GM04504 (cell line): ENCODE measurements at regions not wholly inside any gene's neighbourhood (a gene's known extent, or its start where the extent isn't known, plus 50 kb on each side); places are given as distances from the start of the nearest gene placed in this dataset.

Experiments used
- DNase-seq: peaks from one replicate; pipeline ENCODE4 v3.0.0-alpha.2; 2012; ENCODE audit warnings: low read depth

GRCh38 chr6:119647309-119647708 lies 297.7 kb upstream of the MAN1A1 start:
- peak; percentile 17 for DNase-seq

GRCh38 chr6:119643876-119644275 lies 294.3 kb upstream of the MAN1A1 start:
- DNase-seq, result no peak

- no peak for DNase-seq
These were observed 288.2 kb upstream of the MAN1A1 start for GRCh38 chr6:119637768-119638167.

- no peak for DNase-seq
These were observed 286.5 kb upstream of the MAN1A1 start for GRCh38 chr6:119636060-119636459.

GRCh38 chr6:119633461-119633860 lies 283.9 kb upstream of the MAN1A1 start:
- DNase-seq, result no peak

- no peak for DNase-seq
These were observed 281.1 kb upstream of the MAN1A1 start for GRCh38 chr6:119630561-119631192.

GRCh38 chr6:119628691-119629594 lies 279.4 kb upstream of the MAN1A1 start:
- no peak for DNase-seq

GRCh38 chr6:119627908-119628669 lies 278.5 kb upstream of the MAN1A1 start:
- no peak for DNase-seq

- no peak for DNase-seq
These were observed 277.5 kb upstream of the MAN1A1 start for GRCh38 chr6:119626884-119627619.

GRCh38 chr6:119620846-119621555 lies 271.4 kb upstream of the MAN1A1 start:
- DNase-seq, result peak; percentile 82

- no peak for DNase-seq
These were observed 264.6 kb upstream of the MAN1A1 start for GRCh38 chr6:119614138-119614537.

- DNase-seq, result peak; percentile 52
These were observed 263.4 kb upstream of the MAN1A1 start for GRCh38 chr6:119612911-119613381.

- DNase-seq, result no peak
These were observed 262.8 kb upstream of the MAN1A1 start for GRCh38 chr6:119612176-119612891.

- no peak for DNase-seq
These were observed 261.2 kb upstream of the MAN1A1 start for GRCh38 chr6:119610754-119611153.

GRCh38 chr6:119610265-119610664 lies 260.7 kb upstream of the MAN1A1 start:
- DNase-seq, result no peak

- no peak for DNase-seq
These were observed 260.3 kb upstream of the MAN1A1 start for GRCh38 chr6:119609865-119610264.

- no peak for DNase-seq
These were observed 259.4 kb upstream of the MAN1A1 start for GRCh38 chr6:119608994-119609393.

GRCh38 chr6:119604124-119604523 lies 254.6 kb upstream of the MAN1A1 start:
- DNase-seq, result no peak

GRCh38 chr6:119603501-119603900 lies 253.9 kb upstream of the MAN1A1 start:
- DNase-seq, result no peak
